ENCODE measurements at regions not wholly inside any gene's neighbourhood (a gene's known extent, or its start where the extent isn't known, plus 50 kb on each side); places are given as distances from the start of the nearest gene placed in this dataset.
A peak's percentile ranks its signal among the peaks of the same experiment; 100 is the strongest.

GRCh38 chr7:128153436-128153835 lies 87.6 kb upstream of the LEP start:
- DNase-seq (ENCODE audit: low spot score in 2 of 2), result no peak
- Histone ChIP-seq H3K36me3 (no peaks in the 10 kb centered on the region), H3K4me3 (no peak overlapping the region), H3K27ac (no peak overlapping the region), H3K27me3 (no peaks in the 10 kb centered on the region), H3K4me1 (no peaks in the 10 kb centered on the region), H3K9me3 (no peaks in the 10 kb centered on the region)
- intact Hi-C loops (cut with DNase I), result no loop called here
- no peak for TF ChIP-seq CTCF (IDR thresholded peaks at IDR 0.05)

GRCh38 chr7:128154504-128154903 lies 86.6 kb upstream of the LEP start:
- Histone ChIP-seq H3K36me3 (no peaks in the 10 kb centered on the region), H3K9me3 (no peaks in the 10 kb centered on the region), H3K27me3 (no peaks in the 10 kb centered on the region), H3K4me3 (no peak overlapping the region), H3K4me1 (no peaks in the 10 kb centered on the region), H3K27ac (no peak overlapping the region)
- no peak for DNase-seq (ENCODE audit: low spot score in 2 of 2)
- TF ChIP-seq CTCF (IDR thresholded peaks at IDR 0.05), result no peak
- intact Hi-C loops (cut with DNase I), result no loop called here

- no peaks in the 10 kb centered on the region for H3K9me3 ChIP-seq
- H3K27ac ChIP-seq, result no peak overlapping the region
- no peak overlapping the region for H3K4me3 ChIP-seq
- no peak for TF ChIP-seq CTCF (IDR thresholded peaks at IDR 0.05)
- H3K36me3 ChIP-seq, result no peaks in the 10 kb centered on the region
- no peaks in the 10 kb centered on the region for H3K4me1 ChIP-seq
- DNase-seq (ENCODE audit: low spot score in 2 of 2), result no peak
- no peaks in the 10 kb centered on the region for H3K27me3 ChIP-seq
- intact Hi-C loops (cut with DNase I), result no loop called here
These were observed 85.9 kb upstream of the LEP start for GRCh38 chr7:128155100-128155740.

- intact Hi-C loops (cut with DNase I), result no loop called here
- Histone ChIP-seq H3K9me3 (no peaks in the 10 kb centered on the region), H3K36me3 (no peaks in the 10 kb centered on the region), H3K27ac (no peak overlapping the region), H3K4me1 (no peaks in the 10 kb centered on the region), H3K4me3 (no peak overlapping the region), H3K27me3 (no peaks in the 10 kb centered on the region)
- peak in 1 of 2 donors; percentile 49 for DNase-seq (ENCODE audit: low spot score in 2 of 2)
- TF ChIP-seq CTCF (IDR thresholded peaks at IDR 0.05), result no peak
These were observed 83.2 kb upstream of the LEP start for GRCh38 chr7:128157906-128158305.

- Histone ChIP-seq H3K36me3 (no peaks in the 10 kb centered on the region), H3K9me3 (no peaks in the 10 kb centered on the region), H3K4me1 (no peaks in the 10 kb centered on the region), H3K4me3 (no peak overlapping the region), H3K27me3 (no peaks in the 10 kb centered on the region), H3K27ac (no peak overlapping the region)
- no peak for TF ChIP-seq CTCF (IDR thresholded peaks at IDR 0.05)
- intact Hi-C loops (cut with DNase I), result no loop called here
- DNase-seq (ENCODE audit: low spot score in 2 of 2), result peak in 1 of 2 donors; percentile 25
These were observed 82.7 kb upstream of the LEP start for GRCh38 chr7:128158370-128158769.

- Histone ChIP-seq H3K27ac (no peak overlapping the region), H3K4me1 (no peaks in the 10 kb centered on the region), H3K36me3 (no peaks in the 10 kb centered on the region), H3K27me3 (peaks cover 5% of the 10 kb centered on the region), H3K4me3 (no peak overlapping the region), H3K9me3 (no peaks in the 10 kb centered on the region)
- intact Hi-C loops (cut with DNase I), result no loop called here
- DNase-seq (ENCODE audit: low spot score in 2 of 2), result peak in 1 of 2 donors; percentile 38
- no peak for TF ChIP-seq CTCF (IDR thresholded peaks at IDR 0.05)
These were observed 80.8 kb upstream of the LEP start for GRCh38 chr7:128160296-128160695.

Data from ascending aorta (tissue), 2 donors.